ENCODE measurements at regions not wholly inside any gene's neighbourhood (a gene's known extent, or its start where the extent isn't known, plus 50 kb on each side); places are given as distances from the start of the nearest gene placed in this dataset.

GRCh38 chr1:163874070-163874469 lies 552.3 kb downstream of the NUF2 start:
- in situ Hi-C loops (cut with HindIII; ENCODE audit: low sequenced_read_pairs): no loop called here
- no peak for DNase-seq (ENCODE audit: low read depth, low spot score)

GRCh38 chr1:163875200-163875926 lies 553.6 kb downstream of the NUF2 start:
- in situ Hi-C loops (cut with HindIII; ENCODE audit: low sequenced_read_pairs): no loop called here
- no peak overlapping the region for H3K4me3 ChIP-seq (ENCODE audit: low read depth, low read length)
- no peak for DNase-seq (ENCODE audit: low read depth, low spot score)

More at GRCh38 chr1:163874070-163874469, 552.3 kb downstream of the NUF2 start:
- peak; percentile 32 for TF ChIP-seq CTCF (IDR thresholded peaks at IDR 0.05; ENCODE audit: low read depth, low read length)
- no peak overlapping the region for H3K4me3 ChIP-seq (ENCODE audit: low read depth, low read length)

GRCh38 chr1:163875927-163876320 lies 554.2 kb downstream of the NUF2 start:
- H3K4me3 ChIP-seq (ENCODE audit: low read depth, low read length): no peak overlapping the region
- no peak for TF ChIP-seq CTCF (IDR thresholded peaks at IDR 0.05; ENCODE audit: low read depth, low read length)
- in situ Hi-C loops (cut with HindIII; ENCODE audit: low sequenced_read_pairs): no loop called here
- DNase-seq (ENCODE audit: low read depth, low spot score): no peak

More at GRCh38 chr1:163875200-163875926, 553.6 kb downstream of the NUF2 start:
- TF ChIP-seq CTCF (IDR thresholded peaks at IDR 0.05; ENCODE audit: low read depth, low read length): no peak

GRCh38 chr1:163876546-163876945 lies 554.8 kb downstream of the NUF2 start:
- no peak for DNase-seq (ENCODE audit: low read depth, low spot score)
- TF ChIP-seq CTCF (IDR thresholded peaks at IDR 0.05; ENCODE audit: low read depth, low read length): no peak
- no peak overlapping the region for H3K4me3 ChIP-seq (ENCODE audit: low read depth, low read length)
- in situ Hi-C loops (cut with HindIII; ENCODE audit: low sequenced_read_pairs): no loop called here

GRCh38 chr1:163877016-163877415 lies 555.3 kb downstream of the NUF2 start:
- H3K4me3 ChIP-seq (ENCODE audit: low read depth, low read length): no peak overlapping the region
- in situ Hi-C loops (cut with HindIII; ENCODE audit: low sequenced_read_pairs): no loop called here
- no peak for DNase-seq (ENCODE audit: low read depth, low spot score)
- TF ChIP-seq CTCF (IDR thresholded peaks at IDR 0.05; ENCODE audit: low read depth, low read length): no peak

GRCh38 chr1:163885510-163885909 lies 563.8 kb downstream of the NUF2 start:
- no peak for TF ChIP-seq CTCF (IDR thresholded peaks at IDR 0.05; ENCODE audit: low read depth, low read length)
- in situ Hi-C loops (cut with HindIII; ENCODE audit: low sequenced_read_pairs): no loop called here
- H3K4me3 ChIP-seq (ENCODE audit: low read depth, low read length): no peak overlapping the region
- DNase-seq (ENCODE audit: low read depth, low spot score): no peak
